CD4-positive, alpha-beta T cell (primary cell): ENCODE measurements at regions not wholly inside any gene's neighbourhood (a gene's known extent, or its start where the extent isn't known, plus 50 kb on each side); places are given as distances from the start of the nearest gene placed in this dataset.

ENCODE experiments used
- ATAC-seq: fragments of 200-7000 bp; cut with Tn5 transposase; one replicate; pipeline ENCODE4 v1.10.0; 2022; ENCODE audit warnings: mild to moderate bottlenecking; ENCODE audit not compliant: poor library complexity
- CTCF ChIA-PET: fragments of 350-600 bp; sonication (Branson Sonifier 250); formaldehyde crosslinking; loops from one replicate; lab custom pipeline; 2021; ENCODE audit warnings: antibody characterized with exemption, inconsistent platforms; lab: Charles Lee
- POLR2A ChIA-PET: fragments of 350-600 bp; sonication (Branson Sonifier 250); formaldehyde crosslinking; loops from one replicate; lab custom pipeline; 2021; ENCODE audit warnings: antibody characterized with exemption, inconsistent platforms; lab: Charles Lee
- DNase-seq, 14 experiments: peaks; one replicate each; pipeline ENCODE4 v3.0.0-alpha.2; 2013 to 2020; ENCODE audit warnings: mixed read lengths in 2 of 14
- H3K27ac ChIP-seq, 2 donors: one replicate each; pipeline versions ENCODE4 v1.5.1 to v1.7.0; 2013; ENCODE audit warnings: low read length in 2 of 2, low read depth in 1 of 2, mild to moderate bottlenecking in 1 of 2
- H3K27me3 ChIP-seq, 2 experiments: 1 replicate in 1 of 2; 2 replicates in 1 of 2; pipeline versions ENCODE4 v1.6.1 to v1.7.0; 2013; ENCODE audit warnings: low read length in 2 of 2, control low read depth in 1 of 2, mild to moderate bottlenecking in 1 of 2, moderate library complexity in 1 of 2; ENCODE audit not compliant: insufficient read depth in 2 of 2, control insufficient read depth in 1 of 2
- H3K36me3 ChIP-seq: one replicate; pipeline ENCODE4 v1.6.1; 2013; ENCODE audit warnings: low read length, control low read depth; ENCODE audit not compliant: insufficient read depth
- H3K4me1 ChIP-seq: one replicate; pipeline ENCODE4 v1.6.1; 2013; ENCODE audit warnings: low read length, control low read depth; ENCODE audit not compliant: insufficient read depth
- H3K4me3 ChIP-seq: one replicate; pipeline ENCODE4 v1.5.1; 2013; ENCODE audit warnings: mild to moderate bottlenecking, low read length, moderate library complexity
- H3K9me3 ChIP-seq, 2 experiments: 1 replicate in 1 of 2; 2 replicates in 1 of 2; pipeline versions ENCODE4 v1.6.1 to v1.7.0; 2013; ENCODE audit warnings: low read length in 2 of 2, mild to moderate bottlenecking in 2 of 2, control low read depth in 1 of 2, moderate library complexity in 1 of 2; ENCODE audit not compliant: control insufficient read depth in 1 of 2, insufficient read depth in 1 of 2
- H3K27ac Mint-ChIP-seq: one replicate; pipeline ENCODE4 v1.8.0; 2020; ENCODE audit warnings: mixed read lengths
- H3K27me3 Mint-ChIP-seq: one replicate; pipeline ENCODE4 v1.8.0; 2021; ENCODE audit warnings: mixed read lengths
- H3K36me3 Mint-ChIP-seq: one replicate; pipeline ENCODE4 v1.8.0; 2021; ENCODE audit warnings: low read depth, mixed read lengths
- H3K4me1 Mint-ChIP-seq: one replicate; pipeline ENCODE4 v1.8.0; 2021; ENCODE audit warnings: low read depth, mixed read lengths
- H3K4me3 Mint-ChIP-seq: one replicate; pipeline ENCODE4 v1.8.0; 2020; ENCODE audit warnings: mild to moderate bottlenecking, mixed read lengths
- H3K9me3 Mint-ChIP-seq: one replicate; pipeline ENCODE4 v1.8.0; 2020; ENCODE audit warnings: mixed read lengths
- intact Hi-C, 2 experiments: fragments of 100-400 bp; cut with DNase I in 1 of 2; cut with micrococcal nuclease in 1 of 2; formaldehyde crosslinking; loops; one replicate each; pipeline versions ENCODE4 v1.15.1 to v1.9.0; 2023 to 2025; cut with DNase I, micrococcal nuclease
- TF ChIP-seq, protein P1 (sequence below): fragments of 200-600 bp; IDR thresholded peaks from one replicate; pipeline ENCODE4 v1.8.0; 2022; ENCODE audit warnings: antibody characterized with exemption, mild to moderate bottlenecking

- DNase-seq (no peak), ATAC-seq (no peak)
- Mint-ChIP-seq H3K4me3 (no peak overlapping the region), H3K27me3 (no peaks in the 10 kb centered on the region), H3K9me3 (no peaks in the 10 kb centered on the region), H3K27ac (no peak overlapping the region), H3K4me1 (peaks cover 28% of the 10 kb centered on the region), H3K36me3 (no peaks in the 10 kb centered on the region)
- ChIA-PET CTCF (interaction anchor here (1.1 kb wide), 2 partner anchors 14 to 22 kb away, joined by 4 to 5 read pairs; no protein-coding TSS in a partner anchor), POLR2A (interaction anchor here (1.2 kb wide), 1 partner anchor 9 kb away, joined by 4 read pairs; no protein-coding TSS in a partner anchor)
- Histone ChIP-seq H3K27ac (no peak overlapping the region), H3K9me3 (no peaks in the 10 kb centered on the region), H3K4me1 (peaks cover 7% of the 10 kb centered on the region), H3K4me3 (no peak overlapping the region), H3K36me3 (no peaks in the 10 kb centered on the region), H3K27me3 (no peaks in the 10 kb centered on the region)
- intact Hi-C loops = loop anchor here (1.0 to 5.0 kb wide), 3 partner anchors 250 to 715 kb away; no protein-coding TSS in a partner anchor
- TF ChIP-seq, protein P1, sequence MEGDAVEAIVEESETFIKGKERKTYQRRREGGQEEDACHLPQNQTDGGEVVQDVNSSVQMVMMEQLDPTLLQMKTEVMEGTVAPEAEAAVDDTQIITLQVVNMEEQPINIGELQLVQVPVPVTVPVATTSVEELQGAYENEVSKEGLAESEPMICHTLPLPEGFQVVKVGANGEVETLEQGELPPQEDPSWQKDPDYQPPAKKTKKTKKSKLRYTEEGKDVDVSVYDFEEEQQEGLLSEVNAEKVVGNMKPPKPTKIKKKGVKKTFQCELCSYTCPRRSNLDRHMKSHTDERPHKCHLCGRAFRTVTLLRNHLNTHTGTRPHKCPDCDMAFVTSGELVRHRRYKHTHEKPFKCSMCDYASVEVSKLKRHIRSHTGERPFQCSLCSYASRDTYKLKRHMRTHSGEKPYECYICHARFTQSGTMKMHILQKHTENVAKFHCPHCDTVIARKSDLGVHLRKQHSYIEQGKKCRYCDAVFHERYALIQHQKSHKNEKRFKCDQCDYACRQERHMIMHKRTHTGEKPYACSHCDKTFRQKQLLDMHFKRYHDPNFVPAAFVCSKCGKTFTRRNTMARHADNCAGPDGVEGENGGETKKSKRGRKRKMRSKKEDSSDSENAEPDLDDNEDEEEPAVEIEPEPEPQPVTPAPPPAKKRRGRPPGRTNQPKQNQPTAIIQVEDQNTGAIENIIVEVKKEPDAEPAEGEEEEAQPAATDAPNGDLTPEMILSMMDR = no peak
Observed at GRCh38 chr6:3991941-3992340, 87.0 kb downstream of the FAM217A start.

DNA sequence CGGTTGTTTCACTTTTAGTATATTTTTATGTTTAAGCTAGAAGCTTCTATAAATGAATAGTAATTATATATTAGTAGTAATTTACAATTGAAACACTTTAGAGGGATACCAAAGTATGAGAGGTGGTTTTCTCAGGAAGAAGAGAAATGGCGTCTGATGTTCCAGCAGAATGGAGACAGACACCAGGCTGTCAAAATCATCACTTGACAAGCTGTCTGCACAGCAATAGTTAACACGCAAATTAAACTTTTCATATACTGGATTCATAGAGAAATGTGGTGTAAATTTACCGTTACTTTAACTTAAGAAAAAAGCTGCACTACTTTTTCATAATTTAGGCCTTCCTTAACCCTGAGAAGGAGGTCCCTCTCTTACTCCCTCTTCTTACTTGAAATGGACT is 82.6 kb downstream of the FAM217A start:
- no peak for DNase-seq
- Mint-ChIP-seq H3K9me3 (no peaks in the 10 kb centered on the region), H3K4me3 (no peak overlapping the region), H3K36me3 (no peaks in the 10 kb centered on the region), H3K27ac (no peak overlapping the region), H3K27me3 (no peaks in the 10 kb centered on the region), H3K4me1 (peaks cover 31% of the 10 kb centered on the region)
- TF ChIP-seq, protein P1 = no peak
- no peak overlapping the region for H3K4me3 ChIP-seq
- no peaks in the 10 kb centered on the region for H3K9me3 ChIP-seq
- CTCF ChIA-PET = interaction anchor here (2.9 kb wide), 1 partner anchor 12 kb away, joined by 7 read pairs; no protein-coding TSS in a partner anchor
- H3K27ac ChIP-seq = no peak overlapping the region
- intact Hi-C loops = no loop called here
- ATAC-seq = no peak
- POLR2A ChIA-PET = no interaction called here
- H3K4me1 ChIP-seq = no peaks in the 10 kb centered on the region
- no peaks in the 10 kb centered on the region for H3K36me3 ChIP-seq
- no peaks in the 10 kb centered on the region for H3K27me3 ChIP-seq

GRCh38 chr6:3997177-3997770 is 81.7 kb downstream of the FAM217A start:
- ChIA-PET CTCF (interaction anchor here (0.9 to 2.9 kb wide), 4 partner anchors 11 to 24 kb away, joined by 3 to 7 read pairs (median 4); a partner anchor contains a TSS), POLR2A (no interaction called here)
- H3K27ac Mint-ChIP-seq = no peak overlapping the region
- peaks cover 33% of the 10 kb centered on the region for H3K4me1 Mint-ChIP-seq
- Histone ChIP-seq H3K27ac (no peak overlapping the region), H3K4me1 (no peaks in the 10 kb centered on the region), H3K36me3 (no peaks in the 10 kb centered on the region), H3K9me3 (no peaks in the 10 kb centered on the region), H3K27me3 (no peaks in the 10 kb centered on the region), H3K4me3 (no peak overlapping the region)
- DNase-seq = no peak
- intact Hi-C loops = no loop called here
- no peaks in the 10 kb centered on the region for H3K36me3 Mint-ChIP-seq
- ATAC-seq = no peak
- TF ChIP-seq, protein P1 = no peak
- H3K9me3 Mint-ChIP-seq = no peaks in the 10 kb centered on the region
- H3K4me3 Mint-ChIP-seq = no peak overlapping the region
- no peaks in the 10 kb centered on the region for H3K27me3 Mint-ChIP-seq
